ENCODE measurements at regions not wholly inside any gene's neighbourhood (a gene's known extent, or its start where the extent isn't known, plus 50 kb on each side); places are given as distances from the start of the nearest gene placed in this dataset.

DNA sequence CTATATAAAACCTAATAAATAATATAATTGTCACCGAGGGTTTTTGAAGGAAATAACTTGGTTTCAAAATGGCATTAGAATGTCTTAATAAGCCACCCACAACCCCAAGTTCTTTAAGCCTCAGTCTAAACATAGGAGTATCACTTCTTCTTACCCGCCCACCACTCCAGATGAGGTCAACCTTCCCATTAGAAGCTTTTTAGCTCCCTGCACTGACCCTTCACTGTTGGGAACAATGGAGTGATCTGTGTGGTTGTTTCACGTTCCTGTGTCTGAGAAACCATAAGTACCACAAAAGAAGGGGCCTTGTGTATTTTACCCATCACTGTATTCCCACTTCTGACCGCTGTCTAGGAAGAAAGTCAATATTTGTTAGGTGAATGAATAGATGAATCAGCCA is 326.3 kb upstream of the ZNF521 start:
- TF ChIP-seq EZH2 (IDR thresholded peaks at IDR 0.05; ENCODE audit: low read length) (no peak), CTCF (optimal IDR thresholded peaks at IDR 0.05 in 1 of 3, IDR thresholded peaks at IDR 0.05 in 1 of 3, conservative IDR thresholded peaks at IDR 0.05 in 1 of 3; ENCODE audit: extremely low read depth in 1 of 3, insufficient read depth in 2 of 3, low read length in 3 of 3) (no peak)
- Histone ChIP-seq H3K4me1 (ENCODE audit: control insufficient read depth, extremely low read depth, insufficient read depth, low read length) (no peaks in the 10 kb centered on the region), H4K20me1 (ENCODE audit: control insufficient read depth, extremely low read depth, insufficient read depth, low read length) (no peaks in the 10 kb centered on the region), H3K79me2 (ENCODE audit: control insufficient read depth, insufficient read depth, low read length) (no peaks in the 10 kb centered on the region), H3K9me3 (ENCODE audit: control insufficient read depth, low read depth, low read length) (no peaks in the 10 kb centered on the region), H2AFZ (ENCODE audit: control insufficient read depth, low read length) (no peak overlapping the region), H3K4me2 (ENCODE audit: control insufficient read depth, extremely low read depth, insufficient read depth, low read depth, low read length) (no peak overlapping the region), H3K4me3 (ENCODE audit: control insufficient read depth in 2 of 3, extremely low read depth in 1 of 3, insufficient read depth in 2 of 3, low read depth in 1 of 3, low read length in 3 of 3) (no peak overlapping the region), H3K27ac (ENCODE audit: control insufficient read depth, insufficient read depth, low read length) (no peak overlapping the region), H3K27me3 (ENCODE audit: control insufficient read depth, extremely low read depth, insufficient read depth, low read length) (no peaks in the 10 kb centered on the region), H3K9me1 (ENCODE audit: control insufficient read depth, extremely low read depth, insufficient read depth, low read length) (no peaks in the 10 kb centered on the region), H3K9ac (ENCODE audit: control insufficient read depth, extremely low read depth, insufficient read depth, low read length) (no peak overlapping the region), H3K36me3 (ENCODE audit: control insufficient read depth in 2 of 2, extremely low read depth in 1 of 2, insufficient read depth in 2 of 2, low read length in 2 of 2) (no peaks in the 10 kb centered on the region)
- FAIRE-seq (no peak), DNase-seq (ENCODE audit: low read depth, low spot score) (no peak)
- dilution Hi-C loops (cut with MboI; ENCODE audit: extremely low pct_ligation_motif_present, low sequenced_read_pairs): no loop called here

- dilution Hi-C loops (cut with MboI; ENCODE audit: extremely low pct_ligation_motif_present, low sequenced_read_pairs): no loop called here
- no peaks in the 10 kb centered on the region for H3K9me1 ChIP-seq (ENCODE audit: control insufficient read depth, extremely low read depth, insufficient read depth, low read length)
- no peaks in the 10 kb centered on the region for H3K27me3 ChIP-seq (ENCODE audit: control insufficient read depth, extremely low read depth, insufficient read depth, low read length)
- TF ChIP-seq EZH2 (IDR thresholded peaks at IDR 0.05; ENCODE audit: low read length) (no peak), CTCF (optimal IDR thresholded peaks at IDR 0.05 in 1 of 3, IDR thresholded peaks at IDR 0.05 in 1 of 3, conservative IDR thresholded peaks at IDR 0.05 in 1 of 3; ENCODE audit: extremely low read depth in 1 of 3, insufficient read depth in 2 of 3, low read length in 3 of 3) (no peak)
- H3K27ac ChIP-seq (ENCODE audit: control insufficient read depth, insufficient read depth, low read length): no peak overlapping the region
- DNase-seq (ENCODE audit: low read depth, low spot score) (no peak), FAIRE-seq (no peak)
- no peaks in the 10 kb centered on the region for H3K79me2 ChIP-seq (ENCODE audit: control insufficient read depth, insufficient read depth, low read length)
- H3K9ac ChIP-seq (ENCODE audit: control insufficient read depth, extremely low read depth, insufficient read depth, low read length): no peak overlapping the region
- no peak overlapping the region for H2AFZ ChIP-seq (ENCODE audit: control insufficient read depth, low read length)
- H3K9me3 ChIP-seq (ENCODE audit: control insufficient read depth, low read depth, low read length): no peaks in the 10 kb centered on the region
- no peaks in the 10 kb centered on the region for H3K36me3 ChIP-seq (ENCODE audit: control insufficient read depth in 2 of 2, extremely low read depth in 1 of 2, insufficient read depth in 2 of 2, low read length in 2 of 2)
- no peak overlapping the region for H3K4me3 ChIP-seq (ENCODE audit: control insufficient read depth in 2 of 3, extremely low read depth in 1 of 3, insufficient read depth in 2 of 3, low read depth in 1 of 3, low read length in 3 of 3)
- H3K4me2 ChIP-seq (ENCODE audit: control insufficient read depth, extremely low read depth, insufficient read depth, low read depth, low read length): no peak overlapping the region
- H4K20me1 ChIP-seq (ENCODE audit: control insufficient read depth, extremely low read depth, insufficient read depth, low read length): no peaks in the 10 kb centered on the region
- no peaks in the 10 kb centered on the region for H3K4me1 ChIP-seq (ENCODE audit: control insufficient read depth, extremely low read depth, insufficient read depth, low read length)
These were observed 323.3 kb upstream of the ZNF521 start for GRCh38 chr18:25675123-25675850.

Measured in keratinocyte (primary cell).